OCI-LY7 (cell line): ENCODE measurements at regions not wholly inside any gene's neighbourhood (a gene's known extent, or its start where the extent isn't known, plus 50 kb on each side); places are given as distances from the start of the nearest gene placed in this dataset.

Experiments
- BruUV-seq: library from RNA; stranded (reverse); fragments of 400-500 nt; replicated peaks from 2 replicates; lab custom pipeline; 2021; lab: Mats Ljungman, UMichigan
- CTCF ChIA-PET: fragments of 300-600 bp; sonication (Branson Sonifier 250); formaldehyde crosslinking; loops from one replicate; lab custom pipeline; 2022; ENCODE audit warnings: antibody characterized with exemption; ENCODE audit not compliant: unreplicated experiment; lab: Charles Lee
- POLR2A ChIA-PET: fragments of 300-600 bp; sonication (Branson Sonifier 250); formaldehyde crosslinking; loops from one replicate; lab custom pipeline; 2022; ENCODE audit warnings: antibody characterized with exemption; lab: Charles Lee
- DNase-seq: peaks from one replicate; pipeline ENCODE4 v3.0.0-alpha.2; 2015; ENCODE audit warnings: low spot score
- H2AFZ ChIP-seq: fragments of 200-600 bp; sonication (generic), shearing (Covaris generic); 2 replicates; pipeline ENCODE4 v1.6.1; 2014; ENCODE audit warnings: mild to moderate bottlenecking, antibody characterized with exemption, low read length, moderate library complexity
- H3K27ac ChIP-seq: fragments of 200-600 bp; sonication (generic); 2 replicates; pipeline ENCODE4 v1.5.1; 2014; ENCODE audit warnings: mixed run types, low read depth, mild to moderate bottlenecking, moderate library complexity, low read length, inconsistent platforms; ENCODE audit not compliant: poor library complexity, severe bottlenecking
- H3K36me3 ChIP-seq: fragments of 200-600 bp; sonication (generic); 2 replicates; pipeline ENCODE4 v1.6.1; 2014; ENCODE audit warnings: mild to moderate bottlenecking, antibody characterized with exemption, low read length, moderate library complexity, mixed read lengths; ENCODE audit not compliant: insufficient read depth
- H3K4me1 ChIP-seq: fragments of 200-600 bp; sonication (generic); 2 replicates; pipeline ENCODE4 v1.5.1; 2014; ENCODE audit warnings: mild to moderate bottlenecking, low read length; ENCODE audit not compliant: insufficient read depth, poor library complexity, severe bottlenecking
- H3K4me2 ChIP-seq: fragments of 200-600 bp; sonication (generic); 2 replicates; pipeline ENCODE4 v1.6.1; 2014; ENCODE audit warnings: mild to moderate bottlenecking, low read length
- H3K4me3 ChIP-seq: fragments of 200-600 bp; sonication (generic); 2 replicates; pipeline ENCODE4 v1.5.1; 2014; ENCODE audit warnings: mild to moderate bottlenecking, low read depth, low read length; ENCODE audit not compliant: poor library complexity, severe bottlenecking
- H3K79me2 ChIP-seq: fragments of 200-600 bp; sonication (generic); 2 replicates; pipeline ENCODE4 v1.6.1; 2016; ENCODE audit warnings: low read depth, mild to moderate bottlenecking, low read length, moderate library complexity, mixed read lengths; ENCODE audit not compliant: insufficient read depth
- H3K9me2 ChIP-seq: fragments of 200-600 bp; sonication (generic); 2 replicates; pipeline ENCODE4 v1.6.1; 2016; ENCODE audit warnings: mild to moderate bottlenecking, low read length, mixed read lengths; ENCODE audit not compliant: insufficient read depth
- H3K9me3 ChIP-seq: fragments of 200-600 bp; sonication (generic); 2 replicates; pipeline ENCODE4 v1.6.1; 2014; ENCODE audit warnings: mild to moderate bottlenecking, mixed run types, low read length, mixed read lengths
- H4K20me1 ChIP-seq: fragments of 200-600 bp; sonication (generic); 2 replicates; pipeline ENCODE4 v1.6.1; 2014; ENCODE audit warnings: mild to moderate bottlenecking, antibody characterized with exemption, low read length, moderate library complexity, mixed read lengths; ENCODE audit not compliant: insufficient read depth
- EZH2phosphoT487 ChIP-seq: fragments of 200-600 bp; sonication (generic); IDR thresholded peaks from 2 replicates; pipeline ENCODE4 v1.6.1; 2018; ENCODE audit warnings: low read depth, borderline replicate concordance, mild to moderate bottlenecking, mixed run types, antibody characterized with exemption, low read length, moderate library complexity, mixed read lengths
- intact Hi-C: fragments of 100-400 bp; cut with micrococcal nuclease; formaldehyde crosslinking; loops from one replicate; pipeline ENCODE4 v1.10.0; 2022; ENCODE audit not compliant: unreplicated experiment
- TF ChIP-seq, protein P1 (sequence below): fragments of 200-600 bp; sonication (generic); conservative IDR thresholded peaks from 2 replicates; pipeline ENCODE4 v1.5.1; 2014; ENCODE audit warnings: mild to moderate bottlenecking, antibody characterized with exemption, low read length, moderate library complexity, mixed read lengths

DNA sequence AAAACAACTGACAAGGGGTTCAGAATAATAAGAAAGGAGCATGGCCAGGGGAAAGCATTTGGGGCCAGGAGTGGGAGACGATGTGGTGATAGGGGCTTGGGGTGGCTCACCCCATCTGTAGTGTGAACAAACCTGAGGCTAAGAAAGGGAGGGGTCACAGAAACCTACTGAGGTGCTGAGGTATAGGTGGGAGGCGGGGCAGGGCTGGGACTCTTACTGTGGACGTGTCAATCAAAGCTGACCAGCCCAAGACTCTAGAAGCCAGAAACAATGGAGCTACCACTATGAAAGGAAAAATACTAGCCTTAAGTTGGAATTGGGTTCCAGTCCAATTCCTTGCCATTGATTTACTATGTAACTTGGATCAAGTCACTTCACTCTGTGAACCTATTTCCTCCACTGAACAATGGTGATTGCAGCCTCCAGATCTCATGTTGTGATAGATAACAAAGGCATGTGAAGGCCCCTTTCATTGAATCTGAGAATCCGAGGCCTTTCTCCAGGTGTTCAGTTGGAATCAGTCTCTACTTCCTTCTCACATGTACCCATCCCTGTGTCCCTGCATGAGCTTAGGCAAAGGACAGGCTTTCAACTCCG, 260.9 kb upstream of the HES1 start:
- DNase-seq = no peak
- CTCF ChIA-PET = interaction anchor here (0.6 kb wide), 1 partner anchor 235 kb away, joined by 3 read pairs; no protein-coding TSS in a partner anchor
- H3K4me3 ChIP-seq = no peak overlapping the region
- no peaks in the 10 kb centered on the region for H3K9me2 ChIP-seq
- H3K36me3 ChIP-seq = no peaks in the 10 kb centered on the region
- H3K27ac ChIP-seq = no peak overlapping the region
- H3K79me2 ChIP-seq = no peaks in the 10 kb centered on the region
- H4K20me1 ChIP-seq = no peaks in the 10 kb centered on the region
- BruUV-seq = no TSS peak
- H3K9me3 ChIP-seq = no peaks in the 10 kb centered on the region
- no peak overlapping the region for H3K4me2 ChIP-seq
- H2AFZ ChIP-seq = no peak overlapping the region
- TF ChIP-seq, protein P1, sequence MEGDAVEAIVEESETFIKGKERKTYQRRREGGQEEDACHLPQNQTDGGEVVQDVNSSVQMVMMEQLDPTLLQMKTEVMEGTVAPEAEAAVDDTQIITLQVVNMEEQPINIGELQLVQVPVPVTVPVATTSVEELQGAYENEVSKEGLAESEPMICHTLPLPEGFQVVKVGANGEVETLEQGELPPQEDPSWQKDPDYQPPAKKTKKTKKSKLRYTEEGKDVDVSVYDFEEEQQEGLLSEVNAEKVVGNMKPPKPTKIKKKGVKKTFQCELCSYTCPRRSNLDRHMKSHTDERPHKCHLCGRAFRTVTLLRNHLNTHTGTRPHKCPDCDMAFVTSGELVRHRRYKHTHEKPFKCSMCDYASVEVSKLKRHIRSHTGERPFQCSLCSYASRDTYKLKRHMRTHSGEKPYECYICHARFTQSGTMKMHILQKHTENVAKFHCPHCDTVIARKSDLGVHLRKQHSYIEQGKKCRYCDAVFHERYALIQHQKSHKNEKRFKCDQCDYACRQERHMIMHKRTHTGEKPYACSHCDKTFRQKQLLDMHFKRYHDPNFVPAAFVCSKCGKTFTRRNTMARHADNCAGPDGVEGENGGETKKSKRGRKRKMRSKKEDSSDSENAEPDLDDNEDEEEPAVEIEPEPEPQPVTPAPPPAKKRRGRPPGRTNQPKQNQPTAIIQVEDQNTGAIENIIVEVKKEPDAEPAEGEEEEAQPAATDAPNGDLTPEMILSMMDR = no peak
- TF ChIP-seq EZH2phosphoT487 = no peak
- POLR2A ChIA-PET = interaction anchor here (0.8 kb wide), 1 partner anchor 15 kb away, joined by 3 read pairs; no protein-coding TSS in a partner anchor
- intact Hi-C loops = no loop called here
- peaks cover 47% of the 10 kb centered on the region for H3K4me1 ChIP-seq

DNA sequence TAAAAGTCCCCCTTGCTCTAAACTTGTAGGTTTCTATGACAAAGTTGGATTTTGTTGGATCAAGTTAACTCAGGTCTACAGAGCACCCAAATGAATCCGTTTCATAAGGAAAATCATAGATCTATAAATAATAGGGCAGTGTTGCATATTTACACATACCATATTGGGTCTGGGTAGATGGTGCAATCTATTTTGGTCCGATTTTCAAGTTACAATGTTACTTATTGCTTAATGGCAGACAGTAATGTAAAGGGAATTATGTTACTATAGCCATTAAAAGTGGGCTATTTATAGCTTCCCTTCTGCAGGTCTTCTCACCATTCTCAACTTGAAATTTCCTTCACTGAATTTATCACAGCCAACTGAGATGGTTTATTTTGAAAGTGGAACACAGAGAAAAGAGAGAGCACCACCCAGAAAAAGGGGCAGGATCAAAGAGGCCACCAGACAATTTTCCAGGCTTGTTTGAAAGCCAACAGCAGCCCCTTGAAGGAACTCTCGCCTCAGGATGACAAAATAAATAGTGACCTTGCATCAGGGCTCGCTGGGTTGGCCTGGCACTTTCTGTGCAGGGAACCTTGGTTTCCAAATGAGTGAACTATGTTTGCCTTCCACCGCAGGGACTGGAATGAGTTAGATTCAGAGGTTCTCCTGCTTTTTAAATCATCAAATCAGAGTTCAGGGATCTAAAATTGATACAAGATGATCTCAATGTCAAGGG, 260.2 kb upstream of the HES1 start:
- no peak for DNase-seq
- Histone ChIP-seq H3K27ac (no peak overlapping the region), H3K36me3 (no peaks in the 10 kb centered on the region), H3K9me3 (no peaks in the 10 kb centered on the region), H2AFZ (no peak overlapping the region; the same call in 1 of the 2 replicates), H3K4me3 (no peak overlapping the region), H3K4me1 (peaks cover 40% of the 10 kb centered on the region), H3K9me2 (no peaks in the 10 kb centered on the region), H3K4me2 (no peak overlapping the region), H4K20me1 (no peaks in the 10 kb centered on the region), H3K79me2 (no peaks in the 10 kb centered on the region)
- intact Hi-C loops = no loop called here
- CTCF ChIA-PET = interaction anchor here (0.6 kb wide), 1 partner anchor 234 kb away, joined by 3 read pairs; no protein-coding TSS in a partner anchor
- no TSS peak for BruUV-seq
- POLR2A ChIA-PET = interaction anchor here (0.8 kb wide), 1 partner anchor 15 kb away, joined by 3 read pairs; no protein-coding TSS in a partner anchor
- no peak for TF ChIP-seq EZH2phosphoT487
- TF ChIP-seq, protein P1 = no peak
